Loucy (cell line): ENCODE measurements at regions not wholly inside any gene's neighbourhood (a gene's known extent, or its start where the extent isn't known, plus 50 kb on each side); places are given as distances from the start of the nearest gene placed in this dataset.

Experiments used
- H2AFZ ChIP-seq: fragments of 200-600 bp; sonication (generic); 2 replicates; pipeline ENCODE4 v1.6.0; 2016; ENCODE audit warnings: antibody characterized with exemption, mild to moderate bottlenecking, low read length, moderate library complexity
- H3F3A ChIP-seq: fragments of 200-600 bp; 2 replicates; pipeline ENCODE4 v1.6.0; 2016; ENCODE audit warnings: antibody characterized with exemption, low read depth, mild to moderate bottlenecking
- H3K27me3 ChIP-seq: fragments of 200-600 bp; sonication (generic); 2 replicates; pipeline ENCODE4 v1.6.1; 2014; ENCODE audit warnings: low read length, mild to moderate bottlenecking; ENCODE audit not compliant: insufficient read depth, poor library complexity, severe bottlenecking
- H3K36me3 ChIP-seq: fragments of 200-600 bp; sonication (generic); 2 replicates; pipeline ENCODE4 v1.6.1; 2016; ENCODE audit warnings: low read length; ENCODE audit not compliant: insufficient read depth
- H3K4me1 ChIP-seq: fragments of 200-600 bp; sonication (generic); 2 replicates; pipeline ENCODE4 v1.5.1; 2014; ENCODE audit warnings: low read length, mild to moderate bottlenecking; ENCODE audit not compliant: insufficient read depth, poor library complexity, severe bottlenecking
- H3K4me2 ChIP-seq: fragments of 200-600 bp; sonication (generic); 2 replicates; pipeline ENCODE4 v1.6.0; 2014; ENCODE audit warnings: antibody characterized with exemption, low read length, low read depth, mild to moderate bottlenecking; ENCODE audit not compliant: poor library complexity, severe bottlenecking
- H3K4me3 ChIP-seq: fragments of 200-600 bp; sonication (generic); 2 replicates; pipeline ENCODE4 v1.5.1; 2014; ENCODE audit warnings: low read length, mild to moderate bottlenecking, mixed read lengths; ENCODE audit not compliant: poor library complexity, severe bottlenecking
- H3K79me2 ChIP-seq: fragments of 200-600 bp; sonication (generic); 2 replicates; pipeline ENCODE4 v1.6.1; 2014; ENCODE audit warnings: low read length; ENCODE audit not compliant: insufficient read depth
- H3K9ac ChIP-seq: fragments of 200-600 bp; sonication (generic); 2 replicates; pipeline ENCODE4 v1.6.0; 2014; ENCODE audit warnings: mild to moderate bottlenecking, low read depth, low read length, moderate library complexity; ENCODE audit not compliant: poor library complexity, severe bottlenecking
- H3K9me2 ChIP-seq: fragments of 200-600 bp; sonication (generic); replicated peaks from 2 replicates; pipeline ENCODE4 v1.6.1; 2016; ENCODE audit warnings: low read depth, low read length, mixed read lengths
- H3K9me3 ChIP-seq: fragments of 200-600 bp; sonication (generic); 2 replicates; pipeline ENCODE4 v1.6.1; 2014; ENCODE audit warnings: mild to moderate bottlenecking, antibody characterized with exemption, low read length, low read depth; ENCODE audit not compliant: insufficient read depth
- H4K20me1 ChIP-seq: fragments of 200-600 bp; sonication (generic); 2 replicates; pipeline ENCODE4 v1.6.0; 2014; ENCODE audit warnings: antibody characterized with exemption, low read length, mild to moderate bottlenecking; ENCODE audit not compliant: insufficient read depth, poor library complexity, severe bottlenecking
- CTCF ChIP-seq: fragments of 200-600 bp; sonication (generic); conservative IDR thresholded peaks from 2 replicates; pipeline ENCODE4 v1.5.1; 2014; ENCODE audit warnings: mild to moderate bottlenecking, antibody characterized with exemption, low read length
- EZH2phosphoT487 ChIP-seq: fragments of 200-600 bp; IDR thresholded peaks from 2 replicates; pipeline ENCODE4 v1.6.1; 2018; ENCODE audit warnings: antibody characterized with exemption, mild to moderate bottlenecking, moderate library complexity, borderline replicate concordance

DNA sequence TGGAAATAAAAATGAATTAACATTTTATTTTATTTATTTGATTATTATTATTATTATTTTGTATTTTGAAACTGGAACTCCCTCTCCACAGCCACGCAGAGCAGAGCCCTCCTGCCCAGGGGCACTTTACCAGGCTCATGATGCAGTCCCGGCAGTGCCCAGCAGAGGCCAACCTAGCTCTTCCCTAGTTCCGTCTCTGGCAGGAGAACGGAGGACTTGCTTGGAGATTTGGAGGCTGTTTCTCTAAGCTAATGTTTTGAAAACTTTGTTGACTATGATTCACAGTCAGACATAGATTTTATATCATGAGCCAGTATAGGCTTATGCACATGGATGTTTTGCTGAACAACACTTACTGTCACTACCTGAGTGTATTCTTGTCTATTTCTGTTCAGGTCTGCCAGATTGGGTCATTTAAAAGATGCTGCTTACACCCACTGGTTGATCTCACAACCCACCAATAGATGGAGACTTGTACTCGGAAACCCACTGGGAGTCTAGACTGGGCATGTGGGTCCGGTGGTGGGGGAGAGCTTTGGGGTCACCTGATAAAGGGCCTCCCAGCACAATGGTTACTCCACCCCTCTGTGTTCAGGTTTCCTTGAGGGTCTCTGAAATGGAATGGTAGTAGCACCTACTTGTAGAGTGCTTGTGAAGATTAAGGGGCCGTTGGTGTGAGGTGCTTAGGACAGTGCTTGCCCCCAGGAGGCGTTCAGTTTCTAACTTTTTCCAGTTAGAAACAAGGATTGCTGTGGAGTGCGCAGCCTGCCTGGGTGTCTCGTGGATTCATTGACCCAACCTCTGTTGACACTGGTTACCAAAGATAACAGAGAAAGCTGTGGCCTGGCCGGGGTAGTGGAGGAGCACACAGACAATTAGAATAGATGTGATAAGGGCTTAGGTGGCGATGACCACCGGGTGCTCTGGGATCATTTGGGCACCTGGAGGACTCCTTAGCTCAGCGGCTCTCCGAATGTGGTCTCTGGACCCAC is 177.3 kb downstream of the HAUS1 start:
- no peaks in the 10 kb centered on the region for H3K9me2 ChIP-seq
- no peak overlapping the region for H3K9ac ChIP-seq
- H3K4me3 ChIP-seq, result no peak overlapping the region
- no peaks in the 10 kb centered on the region for H3K4me1 ChIP-seq
- TF ChIP-seq EZH2phosphoT487 (no peak), CTCF (peak; percentile 87)
- no peaks in the 10 kb centered on the region for H3K27me3 ChIP-seq
- no peak overlapping the region for H3K4me2 ChIP-seq
- H3K36me3 ChIP-seq, result no peaks in the 10 kb centered on the region
- H3K79me2 ChIP-seq, result no peaks in the 10 kb centered on the region
- no peaks in the 10 kb centered on the region for H3K9me3 ChIP-seq
- no peak overlapping the region for H2AFZ ChIP-seq
- no peaks in the 10 kb centered on the region for H3F3A ChIP-seq
- H4K20me1 ChIP-seq, result no peaks in the 10 kb centered on the region

- H3K9me2 ChIP-seq, result no peaks in the 10 kb centered on the region
- H2AFZ ChIP-seq, result no peak overlapping the region
- TF ChIP-seq CTCF (no peak), EZH2phosphoT487 (no peak)
- no peak overlapping the region for H3K4me2 ChIP-seq
- no peak overlapping the region for H3K9ac ChIP-seq
- no peak overlapping the region for H3K4me3 ChIP-seq
- no peaks in the 10 kb centered on the region for H3F3A ChIP-seq
- H4K20me1 ChIP-seq, result no peaks in the 10 kb centered on the region
- H3K36me3 ChIP-seq, result no peaks in the 10 kb centered on the region
- H3K27me3 ChIP-seq, result no peaks in the 10 kb centered on the region
- no peaks in the 10 kb centered on the region for H3K79me2 ChIP-seq
- H3K4me1 ChIP-seq, result no peaks in the 10 kb centered on the region
- no peaks in the 10 kb centered on the region for H3K9me3 ChIP-seq
These were observed 178.0 kb downstream of the HAUS1 start for GRCh38 chr18:46282177-46282570.

DNA sequence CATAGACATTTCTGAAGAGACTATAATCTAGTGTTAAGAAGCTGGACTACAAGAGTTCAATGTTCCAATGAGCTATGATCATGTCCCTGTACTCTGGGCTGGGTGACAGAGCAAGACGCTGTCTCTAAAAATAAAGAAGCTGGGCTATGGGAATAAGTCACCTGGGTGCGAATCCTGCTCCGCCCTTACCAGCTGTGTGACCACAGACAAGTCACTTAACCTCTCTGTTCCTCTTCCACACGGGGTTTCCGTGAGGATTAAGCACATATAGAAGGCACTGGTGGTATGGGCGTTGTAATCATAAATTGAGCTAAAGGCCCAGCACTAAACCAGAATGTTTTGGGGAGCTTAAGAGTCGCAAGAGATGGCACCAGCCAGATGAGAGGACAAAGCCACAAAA is 178.5 kb downstream of the HAUS1 start:
- Histone ChIP-seq H2AFZ (no peak overlapping the region), H3K4me3 (no peak overlapping the region), H4K20me1 (no peaks in the 10 kb centered on the region), H3K9me3 (no peaks in the 10 kb centered on the region), H3K36me3 (no peaks in the 10 kb centered on the region), H3F3A (no peaks in the 10 kb centered on the region), H3K4me1 (no peaks in the 10 kb centered on the region), H3K9me2 (no peaks in the 10 kb centered on the region), H3K79me2 (no peaks in the 10 kb centered on the region), H3K4me2 (no peak overlapping the region), H3K9ac (no peak overlapping the region), H3K27me3 (no peaks in the 10 kb centered on the region)
- TF ChIP-seq CTCF (no peak), EZH2phosphoT487 (no peak)
